Ishikawa (cell line): ENCODE measurements at regions not wholly inside any gene's neighbourhood (a gene's known extent, or its start where the extent isn't known, plus 50 kb on each side); places are given as distances from the start of the nearest gene placed in this dataset.

Experiments used
- CEBPB ChIP-seq: IDR thresholded peaks from 2 replicates; pipeline ENCODE4 v1.6.1; 2012
- CREB1 ChIP-seq: IDR thresholded peaks from 2 replicates; pipeline ENCODE4 v1.6.1; 2012; ENCODE audit warnings: low read depth
- EGR1 ChIP-seq: IDR thresholded peaks from 2 replicates; pipeline ENCODE4 v1.6.1; 2012
- EP300 ChIP-seq: IDR thresholded peaks from 2 replicates; pipeline ENCODE4 v1.6.1; 2012; ENCODE audit warnings: borderline replicate concordance
- FOXM1 ChIP-seq: IDR thresholded peaks from 2 replicates; pipeline ENCODE4 v1.6.1; 2012; ENCODE audit warnings: low read depth, borderline replicate concordance
- MAX ChIP-seq: IDR thresholded peaks from 2 replicates; pipeline ENCODE4 v1.6.1; 2012
- NFIC ChIP-seq: IDR thresholded peaks from 2 replicates; pipeline ENCODE4 v1.6.1; 2012
- RAD21 ChIP-seq: IDR thresholded peaks from 2 replicates; pipeline ENCODE4 v1.6.1; 2012; ENCODE audit warnings: low read depth
- REST ChIP-seq: IDR thresholded peaks from 2 replicates; pipeline ENCODE4 v1.6.1; 2012; ENCODE audit warnings: low read depth, mild to moderate bottlenecking
- TAF1 ChIP-seq: IDR thresholded peaks from 2 replicates; pipeline ENCODE4 v1.6.1; 2012; ENCODE audit warnings: low read depth, mild to moderate bottlenecking
- TCF12 ChIP-seq: IDR thresholded peaks from 2 replicates; pipeline ENCODE4 v1.6.1; 2012; ENCODE audit warnings: low read depth
- TEAD4 ChIP-seq: IDR thresholded peaks from 2 replicates; pipeline ENCODE4 v1.6.1; 2012
- USF1 ChIP-seq: IDR thresholded peaks from 2 replicates; pipeline ENCODE4 v1.6.1; 2012
- YY1 ChIP-seq: IDR thresholded peaks from 2 replicates; pipeline ENCODE4 v1.6.1; 2012; ENCODE audit warnings: low read depth
- ZBTB7A ChIP-seq: IDR thresholded peaks from 2 replicates; pipeline ENCODE4 v1.6.1; 2012; ENCODE audit warnings: low read depth

GRCh38 chr14:84262932-84263331, 1267.0 kb upstream of the FLRT2 start:
- TF ChIP-seq CEBPB (no peak), TCF12 (no peak), CREB1 (no peak), TAF1 (no peak), NFIC (no peak), YY1 (no peak), REST (no peak)

DNA sequence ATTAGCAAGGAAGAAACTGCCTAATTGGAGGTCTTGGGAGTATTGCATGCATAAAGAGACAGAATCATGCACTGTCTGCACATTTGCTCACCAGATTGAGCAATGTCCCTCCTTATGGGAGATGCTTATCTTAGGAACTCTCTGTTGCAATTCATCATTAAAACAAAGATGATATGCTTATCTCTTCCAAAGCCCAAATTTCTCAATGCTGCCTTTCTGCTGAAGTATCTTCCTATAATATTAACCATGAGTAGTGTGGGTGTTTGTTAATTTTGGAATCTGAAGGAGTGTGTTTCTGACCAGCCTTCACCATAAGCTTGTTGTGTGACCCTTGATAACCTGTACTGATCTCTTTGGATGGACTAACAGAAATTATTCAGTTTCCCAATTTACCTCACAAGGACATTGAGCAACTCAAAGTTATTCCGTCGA, 1257.6 kb upstream of the FLRT2 start:
- no peak for TF ChIP-seq YY1
- TF ChIP-seq RAD21, result no peak
- TF ChIP-seq CREB1, result no peak
- TF ChIP-seq ZBTB7A, result no peak
- TF ChIP-seq NFIC, result no peak
- no peak for TF ChIP-seq TEAD4
- no peak for TF ChIP-seq EGR1

- TF ChIP-seq USF1 (no peak), TAF1 (no peak), CREB1 (no peak), NFIC (no peak), EGR1 (no peak)
These were observed 1256.8 kb upstream of the FLRT2 start for GRCh38 chr14:84273181-84273580.

DNA sequence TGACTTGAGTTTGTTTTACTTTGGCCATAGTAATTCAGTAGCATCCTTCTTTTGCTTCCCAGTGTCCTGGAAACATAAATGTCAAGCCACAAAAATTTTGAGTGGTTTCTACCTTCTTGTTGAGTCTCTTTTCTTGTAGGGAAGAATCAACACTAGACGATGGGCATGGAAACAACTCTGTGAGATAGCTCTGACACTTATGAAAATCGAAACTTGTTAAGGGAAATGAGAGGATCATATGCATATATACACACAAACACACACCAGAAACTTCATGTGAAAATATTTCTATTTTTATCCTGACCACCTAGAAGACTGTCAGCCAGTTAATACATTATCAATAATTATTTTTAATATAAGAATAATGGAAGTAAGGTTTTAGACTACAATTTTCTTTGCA, 1247.3 kb upstream of the FLRT2 start:
- TF ChIP-seq TCF12 (no peak), NFIC (no peak)

GRCh38 chr14:84288781-84289180, 1241.2 kb upstream of the FLRT2 start:
- TF ChIP-seq CREB1 (no peak), ZBTB7A (no peak), TAF1 (no peak), USF1 (no peak), REST (no peak), NFIC (no peak), EGR1 (no peak), RAD21 (no peak), EP300 (no peak), TCF12 (no peak), CEBPB (no peak), TEAD4 (no peak), YY1 (no peak), MAX (no peak), FOXM1 (no peak)

DNA sequence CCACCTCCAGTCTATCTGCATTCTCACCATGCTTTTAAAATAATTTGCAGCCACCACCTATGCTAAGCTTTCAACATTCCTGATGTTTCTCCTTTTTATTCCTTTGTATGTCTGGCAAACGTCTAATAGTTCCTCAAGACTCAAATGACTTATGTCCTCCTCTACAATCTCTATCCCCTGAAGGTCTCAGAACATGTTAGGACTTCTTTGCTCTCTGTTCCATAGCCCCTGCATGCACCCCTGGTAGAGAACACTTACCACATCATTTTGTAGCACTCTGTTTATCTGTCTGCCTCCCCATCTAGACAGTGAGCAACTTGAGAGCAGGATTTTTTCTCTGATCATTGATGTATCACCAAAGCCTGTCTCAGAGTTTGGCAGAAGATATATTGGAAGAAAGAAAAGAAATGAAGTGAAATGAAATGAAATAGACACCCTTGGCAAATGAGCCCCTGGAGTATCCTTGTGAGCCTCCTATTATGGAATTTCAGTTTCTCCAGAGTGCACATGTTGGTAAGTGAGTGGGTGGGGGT, 1231.2 kb upstream of the FLRT2 start:
- TF ChIP-seq ZBTB7A, result no peak
- no peak for TF ChIP-seq CEBPB
- no peak for TF ChIP-seq TCF12
- no peak for TF ChIP-seq CREB1
- TF ChIP-seq RAD21, result no peak
- no peak for TF ChIP-seq USF1
- no peak for TF ChIP-seq MAX
- TF ChIP-seq EP300, result no peak
- no peak for TF ChIP-seq FOXM1
- TF ChIP-seq TEAD4, result no peak
- TF ChIP-seq YY1, result no peak
- no peak for TF ChIP-seq TAF1

DNA sequence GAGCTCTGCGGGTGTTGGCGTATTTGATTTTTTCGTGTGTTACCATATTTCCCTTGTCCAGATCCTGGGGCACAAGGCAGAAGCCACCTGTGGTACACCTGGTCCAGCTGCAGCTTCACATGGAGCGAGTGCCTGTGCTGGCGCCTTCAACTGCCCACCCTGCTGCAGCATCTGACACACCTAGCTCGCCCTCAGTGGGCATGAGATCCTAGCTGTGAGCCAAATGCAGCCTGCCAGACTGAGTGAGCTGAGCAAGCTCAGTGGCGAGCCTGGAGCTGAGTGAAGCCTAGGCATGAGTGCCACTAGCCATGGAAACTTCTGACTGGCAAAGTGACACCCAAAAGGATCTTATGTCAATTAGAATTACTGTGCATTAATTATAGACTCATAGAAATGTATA, 1226.8 kb upstream of the FLRT2 start:
- TF ChIP-seq TEAD4, result no peak
- no peak for TF ChIP-seq CEBPB
- TF ChIP-seq MAX, result no peak
- TF ChIP-seq REST, result no peak
- no peak for TF ChIP-seq EGR1
- TF ChIP-seq CREB1, result no peak
- no peak for TF ChIP-seq ZBTB7A
- TF ChIP-seq TCF12, result no peak
- TF ChIP-seq TAF1, result no peak
